Activated T-cell treated with anti-CD3 and anti-CD28 coated beads for 1 hour (primary cell): ENCODE measurements at regions not wholly inside any gene's neighbourhood (a gene's known extent, or its start where the extent isn't known, plus 50 kb on each side); places are given as distances from the start of the nearest gene placed in this dataset.

Experiments used
- DNase-seq: peaks from one replicate; pipeline ENCODE4 v3.0.0-alpha.2; 2020; ENCODE audit warnings: low read depth

DNA sequence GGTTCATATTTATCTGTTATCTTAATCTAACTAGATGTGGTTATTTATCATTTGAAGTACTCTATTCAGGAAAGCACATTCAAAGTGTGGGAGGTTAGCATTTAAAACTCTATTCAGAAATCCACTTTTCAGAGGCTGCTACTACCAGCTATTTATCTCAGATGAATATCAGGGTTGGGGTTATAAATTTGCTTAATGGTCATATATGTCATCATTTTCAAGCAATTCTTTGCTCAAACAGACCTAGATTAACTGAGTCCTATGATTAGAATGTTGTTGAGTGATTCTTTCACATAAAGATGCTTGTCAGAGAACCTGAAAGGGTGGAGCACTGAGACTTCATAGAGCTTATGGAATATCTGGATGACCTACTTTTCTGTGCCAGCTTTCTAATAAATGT lies 436.9 kb upstream of the TGFBR2 start:
- no peak for DNase-seq

DNA sequence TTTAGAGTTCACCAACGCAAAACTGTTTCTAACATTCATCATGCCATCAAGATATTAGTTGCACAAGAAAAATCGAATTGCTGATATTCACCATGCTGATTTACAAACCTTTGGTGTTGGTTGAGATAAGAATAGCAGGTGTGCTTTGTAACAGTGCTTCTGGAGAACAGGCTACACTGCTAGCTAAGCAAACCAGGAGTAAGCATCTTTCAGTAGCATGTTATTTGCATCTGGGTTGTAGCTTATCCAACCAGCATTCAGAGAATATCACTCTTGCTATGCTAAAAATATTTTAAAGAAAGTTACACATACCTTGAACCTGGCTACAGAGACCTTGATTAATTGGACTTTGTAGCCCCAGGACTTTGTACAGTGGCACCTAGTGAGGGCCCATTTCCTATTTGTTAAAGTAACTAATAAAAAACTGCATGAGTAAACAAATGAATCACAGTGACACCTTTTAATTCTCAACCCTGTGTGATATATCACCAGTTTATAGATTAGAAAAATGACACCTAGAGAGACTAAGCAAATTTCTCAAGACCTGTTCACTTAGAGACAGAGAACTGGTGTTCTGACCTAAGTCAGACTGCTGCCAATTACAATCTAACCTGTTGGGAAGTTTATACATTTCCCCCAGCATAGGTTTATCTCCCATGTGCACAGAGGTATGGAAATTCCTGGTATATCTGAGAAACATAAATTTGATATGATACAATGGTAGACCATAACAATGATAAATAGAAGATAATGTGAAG lies 435.5 kb upstream of the TGFBR2 start:
- no peak for DNase-seq

DNA sequence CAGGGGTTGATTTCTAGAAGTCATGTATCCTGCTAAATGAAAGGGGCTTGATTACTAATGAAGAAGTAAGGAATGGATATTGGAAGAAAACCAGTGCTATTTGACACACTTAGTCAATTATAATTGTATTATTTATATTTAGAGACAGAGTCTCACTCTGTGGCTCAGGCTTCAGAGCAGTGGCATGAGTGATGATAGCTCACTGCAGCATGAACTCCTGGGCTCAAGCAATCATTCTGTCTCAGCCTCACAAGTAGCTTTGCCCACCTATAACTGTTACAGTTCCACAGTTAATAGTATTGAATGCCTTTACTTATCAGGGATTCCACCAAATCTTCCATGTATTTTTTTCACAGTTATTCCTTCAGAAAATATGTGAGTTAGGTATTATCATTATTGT lies 432.0 kb upstream of the TGFBR2 start:
- no peak for DNase-seq

DNA sequence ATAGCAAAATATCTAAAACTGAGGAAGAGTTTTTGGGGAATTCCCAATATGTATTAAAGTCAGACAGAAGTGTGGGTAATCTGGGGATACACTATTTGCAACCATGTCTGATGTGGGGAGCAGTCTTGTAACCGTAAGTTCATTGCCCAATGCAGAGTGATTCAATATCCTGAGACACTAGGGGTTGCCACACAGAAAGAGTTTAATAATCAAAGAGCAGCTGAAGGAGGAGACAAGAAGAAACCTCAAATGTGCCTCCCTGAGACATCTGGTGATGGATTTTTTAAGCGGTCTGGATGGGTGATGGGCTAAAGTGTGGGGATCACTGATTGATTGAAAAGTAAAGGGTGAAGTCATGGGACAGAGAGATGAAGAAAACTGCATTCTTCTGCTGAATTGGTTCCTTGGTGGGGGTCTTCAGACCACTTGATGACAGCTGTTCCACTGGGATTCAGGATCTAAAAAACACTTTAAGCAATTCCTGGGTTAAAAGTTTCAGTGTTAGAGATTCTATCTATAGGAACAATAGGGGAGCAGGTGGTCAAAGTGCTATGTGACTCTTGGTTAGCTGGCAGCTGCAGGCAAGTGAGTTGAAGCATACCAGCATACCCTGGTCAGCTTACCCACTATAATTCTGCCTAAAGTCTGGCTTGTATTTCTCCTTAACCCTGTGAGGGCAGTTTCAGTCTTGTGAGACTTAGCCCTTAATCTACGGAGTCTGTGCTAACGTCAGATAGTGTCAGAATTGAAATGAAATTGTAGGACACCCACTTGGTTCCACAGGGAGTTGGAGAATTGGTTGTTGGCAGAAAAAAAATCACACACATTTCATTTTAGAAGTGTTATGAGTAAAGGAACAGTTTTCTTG lies 425.9 kb upstream of the TGFBR2 start:
- no peak for DNase-seq

DNA sequence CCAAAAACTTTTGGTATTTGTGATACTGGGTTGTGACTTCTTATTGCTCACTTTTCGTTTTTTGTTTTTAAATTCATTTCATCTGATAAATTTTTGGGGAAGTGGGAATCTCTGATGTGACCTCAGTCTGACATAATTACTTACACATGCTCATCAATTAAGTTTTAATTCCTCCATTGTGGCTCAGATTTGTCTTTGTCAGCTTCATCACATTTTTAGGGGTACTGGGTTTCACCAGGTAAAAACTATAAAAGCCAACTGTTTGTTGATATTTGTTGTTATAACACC lies 425.3 kb upstream of the TGFBR2 start:
- DNase-seq = no peak

DNA sequence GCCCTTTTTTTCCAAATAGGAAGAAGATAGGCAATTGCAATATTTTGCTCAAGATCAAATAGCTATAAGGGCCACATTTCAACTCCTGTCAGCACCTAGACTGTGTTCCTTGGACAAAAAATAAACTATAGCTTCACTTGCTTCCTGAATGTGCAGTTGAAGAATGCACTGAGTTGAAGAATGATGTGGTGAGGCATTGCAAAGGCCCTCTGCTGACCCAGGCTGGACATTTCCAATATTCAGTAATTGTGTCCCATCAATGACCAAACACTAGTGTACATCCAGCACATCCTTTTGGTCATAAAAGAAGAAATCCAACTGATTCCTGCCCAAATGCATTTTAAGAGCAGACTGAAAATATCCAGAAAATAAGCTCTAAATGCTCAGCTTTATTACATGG lies 424.8 kb upstream of the TGFBR2 start:
- no peak for DNase-seq

DNA sequence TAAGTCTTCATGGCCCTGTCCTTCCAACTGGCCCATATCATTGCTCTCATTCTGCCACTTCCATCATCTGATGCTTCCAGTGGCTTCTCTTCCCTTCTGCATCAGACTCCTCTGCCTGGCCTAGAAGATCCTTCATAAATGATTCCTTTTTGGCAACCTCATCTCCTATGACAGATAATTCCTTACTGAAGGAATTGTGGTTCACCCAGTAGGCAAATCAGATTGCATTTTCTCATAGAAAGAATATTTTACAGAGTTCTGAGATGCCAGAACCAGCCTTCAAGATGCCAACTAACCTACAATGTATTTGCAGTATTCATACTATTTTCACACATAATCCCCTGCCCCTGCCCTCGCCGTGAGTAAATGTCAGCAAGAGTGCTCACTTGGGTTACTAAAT lies 423.0 kb upstream of the TGFBR2 start:
- DNase-seq = no peak

DNA sequence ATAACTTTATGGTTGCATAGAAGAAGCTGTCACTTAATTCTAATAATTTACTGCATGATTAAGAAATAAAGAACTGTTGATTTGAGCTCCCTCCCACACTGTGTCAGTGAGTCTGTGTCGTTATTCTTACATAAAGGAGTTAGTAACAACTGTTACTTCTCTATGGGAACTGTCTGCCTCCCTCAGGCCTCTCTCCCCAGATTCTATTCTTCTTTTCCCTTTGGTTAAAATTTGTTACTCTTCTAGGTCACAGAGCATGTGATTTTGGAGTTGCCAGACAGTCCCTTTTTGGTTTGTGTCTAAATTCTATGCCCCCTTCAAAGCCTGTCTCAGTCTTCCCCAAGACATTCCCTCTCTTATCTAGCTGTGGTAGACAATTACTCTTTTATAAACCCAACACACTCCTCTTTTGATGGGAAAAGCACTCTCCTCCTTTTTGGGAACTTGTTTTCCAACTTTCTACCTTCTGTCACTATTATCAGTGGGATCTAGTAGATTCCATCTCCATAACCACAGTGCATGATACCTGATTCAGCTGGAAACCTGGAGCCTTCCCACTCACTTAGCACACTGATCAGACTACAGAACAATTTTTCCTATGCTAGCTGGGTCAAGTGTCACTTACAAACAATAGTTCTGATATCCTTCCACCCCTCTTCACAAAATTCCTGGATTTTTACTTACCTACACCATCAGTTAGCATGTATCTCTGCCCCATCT lies 422.1 kb upstream of the TGFBR2 start:
- no peak for DNase-seq

DNA sequence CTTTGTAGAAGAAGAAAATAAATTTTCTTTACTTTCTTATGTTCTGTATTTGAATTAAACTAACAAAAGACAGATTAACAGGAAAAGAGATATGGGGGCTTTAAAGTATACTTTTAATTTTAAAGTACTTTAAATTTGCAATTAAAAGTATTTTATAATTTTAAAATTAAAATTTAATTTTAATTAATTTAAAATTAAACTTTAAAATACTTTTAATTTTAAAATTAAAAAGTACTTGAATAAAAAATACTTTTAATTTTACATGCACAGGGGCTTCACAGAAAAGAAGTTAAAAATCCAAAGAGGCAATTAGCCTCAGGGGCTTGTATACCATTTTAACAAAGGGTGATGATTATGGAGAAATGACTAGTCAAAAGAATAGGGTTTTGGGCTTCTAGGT lies 420.5 kb upstream of the TGFBR2 start:
- no peak for DNase-seq

DNA sequence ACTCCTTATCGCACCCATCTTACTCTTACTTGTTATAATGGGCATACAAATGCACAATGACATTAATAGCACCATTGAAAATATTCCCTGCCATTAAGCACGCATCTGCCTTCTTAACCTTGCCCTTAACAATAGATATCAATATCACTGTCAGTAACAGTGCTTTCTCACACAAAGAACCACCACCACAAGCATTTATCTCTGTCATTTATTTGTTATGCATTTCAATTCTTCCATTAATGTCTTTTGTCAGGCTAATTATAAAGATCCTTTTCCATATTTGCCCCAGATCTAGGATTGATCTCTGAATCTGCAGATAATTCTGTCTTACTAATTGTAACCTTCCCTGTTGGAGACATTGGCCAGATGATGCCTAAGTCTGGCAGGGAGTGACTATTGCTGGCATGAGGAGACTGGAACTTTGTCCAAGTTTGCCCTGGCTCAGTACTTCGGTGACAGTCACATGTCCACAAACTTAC lies 419.6 kb upstream of the TGFBR2 start:
- no peak for DNase-seq

DNA sequence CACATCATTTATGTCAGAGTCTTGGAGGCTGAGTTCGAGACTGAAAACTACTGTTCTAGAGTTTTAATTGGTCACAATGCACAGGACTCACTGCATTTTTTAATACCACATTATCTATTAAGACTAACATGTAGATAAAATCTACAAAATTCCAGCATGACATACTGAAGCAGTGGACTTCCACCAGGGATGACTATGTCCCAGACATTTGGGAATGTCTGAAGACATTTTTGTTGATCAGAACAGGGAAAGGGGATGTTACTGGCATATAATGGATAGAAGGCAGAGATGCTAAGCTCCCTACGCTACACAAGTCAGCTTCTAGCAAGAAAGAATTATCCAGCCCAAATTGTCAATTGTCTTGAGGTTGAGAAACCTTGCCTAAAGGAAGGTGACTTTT lies 419.0 kb upstream of the TGFBR2 start:
- DNase-seq = no peak

DNA sequence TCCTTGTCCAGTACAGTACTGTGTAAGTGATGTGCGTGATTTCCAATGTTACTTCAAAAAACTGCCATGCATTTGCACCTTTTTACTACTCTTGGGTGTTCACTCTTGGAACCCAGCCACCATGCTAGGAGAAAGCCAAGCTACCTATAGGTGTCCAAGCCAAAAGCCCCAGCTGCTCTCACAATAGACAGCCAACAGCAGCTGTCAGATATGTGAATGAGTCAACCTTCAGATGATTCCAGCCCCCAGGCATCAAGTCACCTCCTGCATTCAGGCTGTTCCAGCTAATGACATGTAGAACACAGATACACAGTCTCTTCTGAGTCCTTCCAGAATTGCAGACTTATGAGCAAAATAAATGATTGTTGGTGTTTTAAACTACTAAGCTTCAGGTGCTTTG lies 417.7 kb upstream of the TGFBR2 start:
- DNase-seq = no peak

DNA sequence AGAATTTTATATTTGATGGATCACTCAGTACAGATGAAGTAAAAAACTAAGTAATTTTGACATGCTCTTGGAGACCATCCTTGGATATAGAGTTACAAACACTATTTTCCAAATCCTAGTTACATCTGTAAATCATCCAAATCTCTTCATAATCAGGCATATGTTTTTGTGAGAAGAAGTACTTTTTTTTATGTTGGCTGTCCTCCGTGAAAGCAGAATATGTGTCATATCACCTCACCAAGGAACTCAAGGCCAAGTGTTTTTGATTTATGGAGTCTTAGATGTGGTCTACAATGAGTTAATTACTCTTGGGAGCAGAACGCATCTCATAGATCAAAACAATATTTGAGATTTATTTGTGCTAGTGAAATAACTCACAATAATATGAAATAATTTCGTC lies 416.5 kb upstream of the TGFBR2 start:
- no peak for DNase-seq

DNA sequence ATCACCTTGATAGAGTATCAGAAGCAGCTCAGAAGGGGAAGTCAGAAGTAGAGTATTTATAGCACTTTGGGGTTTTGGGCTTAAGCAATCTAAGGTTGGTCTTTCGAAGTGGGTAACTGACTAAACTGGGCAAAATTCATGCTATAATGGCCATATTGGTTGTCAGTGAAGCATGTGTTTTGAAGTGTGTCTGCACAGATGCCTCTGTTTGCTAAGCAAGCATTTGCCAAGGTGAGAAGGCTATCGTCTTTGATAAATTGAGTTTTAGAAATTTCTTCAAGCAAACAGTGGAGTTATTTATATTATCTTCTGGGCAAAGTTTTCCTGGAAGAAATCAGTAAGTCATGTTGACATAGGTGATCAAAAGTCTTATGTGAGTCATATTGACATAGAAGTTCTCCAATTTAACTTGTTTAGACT lies 412.8 kb upstream of the TGFBR2 start:
- DNase-seq = no peak

DNA sequence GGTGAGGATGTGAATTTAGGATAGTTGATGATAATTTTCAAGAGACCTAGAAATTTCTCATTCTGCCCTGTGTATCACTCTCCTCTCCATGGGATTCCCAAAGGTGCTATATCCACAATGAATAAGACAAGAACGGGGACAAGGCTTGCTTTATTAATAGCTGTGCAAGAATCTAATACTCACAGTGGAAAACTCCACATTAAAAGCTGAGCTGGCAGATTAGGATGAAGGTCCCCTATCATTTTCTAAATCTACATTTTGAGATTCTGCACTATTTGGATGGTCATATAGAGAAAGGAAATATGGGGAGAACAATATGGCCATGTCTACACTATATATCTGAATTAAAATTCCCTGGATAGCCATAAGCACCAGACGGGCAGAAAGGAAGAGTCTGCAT lies 411.0 kb upstream of the TGFBR2 start:
- no peak for DNase-seq

DNA sequence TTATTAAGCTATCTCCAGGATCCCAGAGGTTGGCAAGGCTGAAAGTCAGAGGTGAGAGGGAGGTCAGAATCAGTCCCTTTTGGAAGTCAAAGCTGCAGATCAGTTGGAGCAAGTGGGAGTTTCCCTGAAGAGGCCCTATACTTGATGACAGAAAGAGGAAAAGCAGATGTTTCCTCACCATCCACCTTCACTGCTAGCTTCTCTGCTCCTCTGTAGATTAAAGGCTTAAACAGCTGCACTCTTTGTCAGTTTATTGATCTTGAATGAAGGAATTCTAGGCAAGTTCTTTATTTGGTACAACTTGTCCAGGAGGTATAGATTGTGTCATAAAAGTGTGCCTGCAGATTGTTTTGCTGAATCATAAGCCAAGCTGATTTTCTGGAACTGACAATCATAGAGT lies 408.2 kb upstream of the TGFBR2 start:
- no peak for DNase-seq

DNA sequence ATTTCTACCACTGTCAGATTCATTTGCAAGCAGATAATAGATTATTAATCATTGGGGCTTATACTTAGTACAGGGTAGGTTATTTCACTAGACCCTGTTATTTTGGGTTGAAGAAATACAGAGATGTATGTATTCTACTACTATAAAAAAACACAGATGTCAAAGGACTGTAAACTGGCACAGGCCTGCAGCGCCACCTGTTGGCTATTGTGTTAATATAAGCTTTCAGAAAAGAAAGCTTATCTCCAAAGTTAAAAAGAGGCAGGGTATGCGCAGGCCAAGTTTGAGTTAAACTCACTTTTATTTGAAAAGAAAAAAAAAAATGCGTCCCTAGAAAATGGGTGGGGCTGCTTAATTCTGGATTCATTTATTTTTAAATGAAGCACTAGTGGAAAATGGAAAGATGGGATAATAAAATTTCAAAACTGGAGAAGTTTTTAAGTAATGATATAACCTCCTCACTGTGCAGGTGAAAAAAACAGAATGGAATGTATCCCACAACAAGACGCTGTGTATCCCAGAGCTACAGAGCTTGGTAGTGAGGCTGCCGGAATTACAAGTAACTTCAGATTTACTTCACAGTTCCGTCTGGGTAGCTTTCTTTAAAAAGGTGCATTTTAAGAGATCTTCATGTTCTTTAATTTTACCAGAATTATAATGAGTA lies 407.2 kb upstream of the TGFBR2 start:
- peak; percentile 69 for DNase-seq

DNA sequence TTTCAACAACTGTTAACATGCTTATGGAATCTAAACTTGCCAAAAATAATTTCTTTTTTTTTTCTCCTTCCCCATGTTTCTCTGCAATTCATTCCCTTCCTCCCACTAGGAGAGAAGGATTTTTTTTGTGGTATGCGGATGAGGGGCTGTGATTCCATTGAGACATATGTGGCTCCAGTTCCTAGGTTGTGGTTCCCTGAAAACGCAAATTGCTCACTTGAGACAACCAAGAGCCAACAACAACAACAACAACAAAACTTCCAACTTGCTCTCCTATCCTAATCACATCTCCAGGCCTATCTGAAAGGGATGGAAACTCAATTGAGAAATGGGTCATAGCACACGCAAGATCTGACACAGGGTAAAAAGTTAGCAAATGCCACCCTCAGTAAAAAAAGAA lies 406.5 kb upstream of the TGFBR2 start:
- DNase-seq = no peak

DNA sequence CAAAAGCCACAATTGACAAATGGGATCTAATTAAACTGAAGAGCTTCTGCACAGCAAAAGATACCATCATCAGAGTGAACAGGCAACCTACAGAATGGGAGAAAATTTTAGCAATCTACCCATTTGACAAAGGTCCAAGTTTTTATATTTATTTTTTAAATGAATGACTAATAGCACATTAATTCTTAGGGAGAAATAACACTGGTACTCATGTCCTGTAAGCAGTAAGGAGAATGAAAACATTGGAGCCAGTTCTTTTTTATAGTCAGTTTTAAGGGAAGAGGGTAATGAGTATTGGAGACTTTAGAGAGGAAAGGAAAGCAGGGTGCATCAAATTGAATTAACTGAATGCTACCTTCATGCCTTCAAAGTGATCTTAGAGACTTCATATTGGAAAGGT lies 404.7 kb upstream of the TGFBR2 start:
- no peak for DNase-seq

DNA sequence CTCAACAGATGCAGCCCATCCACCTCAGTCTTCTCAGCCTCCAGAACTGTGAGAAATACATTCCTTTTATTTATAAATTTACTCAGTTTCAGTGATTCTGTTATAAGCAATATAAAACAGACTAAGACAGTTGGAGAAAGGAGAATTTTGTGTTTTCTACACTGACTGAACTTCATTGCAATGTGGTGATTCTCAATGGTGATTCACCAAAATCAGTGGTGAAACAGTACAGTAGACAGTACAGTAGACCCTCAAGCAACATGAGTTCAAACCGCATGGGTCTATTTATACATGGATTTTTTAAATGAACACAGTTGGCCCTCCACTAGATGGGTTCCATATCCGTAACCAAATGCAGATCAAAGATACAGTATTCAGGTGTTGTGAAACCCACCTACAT lies 403.1 kb upstream of the TGFBR2 start:
- DNase-seq = no peak

DNA sequence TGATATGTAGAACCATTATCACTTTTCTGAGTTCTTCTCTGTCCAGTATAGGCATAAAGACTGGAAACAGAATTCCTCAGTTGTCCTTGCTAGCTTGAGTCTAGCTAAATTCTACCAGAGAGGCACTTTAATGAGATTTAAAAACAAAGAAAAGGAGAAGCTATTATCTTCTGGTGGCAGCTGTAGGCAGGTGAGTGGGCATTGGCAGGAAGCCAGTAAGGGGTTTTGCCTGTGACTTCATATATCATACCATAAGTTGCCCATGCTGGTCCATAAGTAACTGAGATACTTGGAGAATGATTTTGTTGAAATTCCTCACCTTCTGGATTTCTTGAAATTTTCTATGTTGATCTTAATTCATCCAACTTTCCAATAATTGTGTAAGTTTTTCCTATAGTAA lies 402.3 kb upstream of the TGFBR2 start:
- DNase-seq = no peak

DNA sequence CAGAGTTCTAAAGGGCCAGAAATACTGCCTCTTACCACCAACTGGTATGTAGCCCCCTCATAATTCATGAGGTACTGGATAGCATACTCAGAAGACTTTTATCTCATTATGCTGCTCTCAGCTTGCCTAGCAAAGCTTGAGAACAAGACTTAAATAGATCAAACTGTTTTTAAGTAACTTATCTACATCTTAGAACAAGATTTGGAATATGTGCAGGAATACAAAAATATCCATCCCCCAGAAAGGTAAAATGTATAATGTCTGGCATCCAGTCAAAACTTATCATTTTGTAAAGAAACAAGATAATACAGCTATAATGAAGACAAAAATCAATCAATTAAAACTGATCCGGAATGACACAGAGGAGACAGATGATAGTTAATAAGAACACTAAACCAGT lies 400.4 kb upstream of the TGFBR2 start:
- no peak for DNase-seq

DNA sequence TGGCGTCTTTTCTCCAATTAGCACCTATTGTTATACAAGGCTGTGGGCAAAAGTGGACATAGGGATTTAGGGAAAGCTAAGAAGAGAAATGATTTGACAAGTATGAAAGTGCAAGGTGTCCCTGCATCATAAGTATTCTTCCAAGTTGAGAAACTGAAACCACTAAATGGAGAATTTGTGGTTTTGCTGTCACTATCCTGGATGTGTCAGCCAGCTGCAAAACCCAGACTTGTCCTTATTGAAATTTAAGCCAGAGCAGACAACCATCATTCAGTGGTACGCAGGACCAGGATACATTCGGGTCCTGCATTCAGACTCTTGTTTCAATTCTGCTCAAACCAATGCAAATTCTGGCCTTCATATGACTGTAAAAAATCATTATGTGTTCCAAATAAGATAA lies 384.8 kb upstream of the TGFBR2 start:
- no peak for DNase-seq
